NCI-H2107 (cell line): ENCODE measurements at regions not wholly inside any gene's neighbourhood (a gene's known extent, or its start where the extent isn't known, plus 50 kb on each side); places are given as distances from the start of the nearest gene placed in this dataset.

Experiments
- DNase-seq: peaks from one replicate; lab custom pipeline; 2025; lab: John Stamatoyannopoulos, UW

DNA sequence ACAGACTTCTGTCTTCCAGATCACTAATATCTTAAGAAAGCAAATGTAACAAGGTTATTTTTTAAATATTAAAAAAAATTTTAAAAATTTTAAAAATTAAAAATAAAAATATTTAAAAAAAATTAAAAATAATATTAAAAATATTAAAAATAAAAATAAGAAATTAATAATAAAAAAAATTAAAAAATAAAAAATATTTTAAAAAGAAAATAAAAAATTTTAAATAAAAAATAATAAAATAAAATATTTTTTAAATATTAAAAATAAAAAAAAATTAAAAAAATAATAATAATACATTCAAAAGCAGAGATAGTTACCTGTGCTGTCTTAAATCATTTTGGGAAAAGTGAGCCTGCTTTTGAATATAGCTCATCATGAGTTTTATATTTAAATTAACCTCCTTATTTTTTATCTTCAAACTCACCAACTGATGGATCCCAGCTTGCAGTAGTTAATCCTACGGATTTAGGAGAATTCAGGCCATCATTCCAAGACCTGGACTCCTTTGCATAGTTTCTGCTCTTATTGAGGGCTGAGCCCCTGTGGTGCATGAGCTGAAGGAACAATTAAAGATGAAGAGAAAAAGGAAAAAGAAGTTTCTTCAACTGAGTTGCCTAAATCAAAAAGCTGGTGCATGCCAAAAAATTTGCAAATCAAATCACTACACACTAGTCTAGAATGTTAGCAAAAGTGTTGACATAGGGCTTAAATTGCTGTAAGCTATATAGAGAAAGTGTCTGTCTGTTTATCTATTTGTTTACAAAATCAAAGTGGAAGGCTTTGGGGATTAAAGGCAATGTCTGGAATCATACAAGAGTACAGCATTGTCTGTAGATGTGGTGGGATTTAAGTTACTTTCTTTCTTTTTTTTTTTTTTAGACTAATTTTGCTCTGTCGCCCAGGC is 50.5 kb upstream of the ZNF438 start:
- no peak for DNase-seq

GRCh38 chr10:31083765-31084184 is 52.1 kb upstream of the ZNF438 start:
- peak; percentile 3 for DNase-seq

- no peak for DNase-seq
Observed at GRCh38 chr10:31087011-31087410, 55.3 kb upstream of the ZNF438 start.

- no peak for DNase-seq
Observed at GRCh38 chr10:31087851-31088250, 56.2 kb upstream of the ZNF438 start.

GRCh38 chr10:31090894-31091607 is 59.4 kb upstream of the ZNF438 start:
- no peak for DNase-seq

- DNase-seq: no peak
Observed at GRCh38 chr10:31095677-31096560, 64.3 kb upstream of the ZNF438 start.

DNA sequence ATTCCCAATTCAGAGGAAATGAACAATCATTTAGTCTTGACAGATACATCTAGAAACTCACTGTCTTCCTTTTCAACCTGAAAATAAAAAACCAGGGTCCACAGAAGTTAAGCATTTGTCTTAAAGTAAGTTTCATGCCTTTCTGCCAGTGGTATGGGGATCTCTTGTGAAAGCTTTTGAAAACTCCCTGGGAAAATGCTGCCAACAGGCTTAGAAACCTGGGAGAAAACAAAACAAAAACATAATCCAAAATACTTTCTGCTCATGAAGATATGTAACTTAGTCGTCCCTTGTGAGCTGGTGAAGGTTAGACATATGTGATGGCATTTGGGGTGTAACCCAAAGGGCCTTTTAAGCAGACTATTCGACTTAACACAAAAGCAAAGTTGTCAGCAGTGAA is 66.4 kb upstream of the ZNF438 start:
- no peak for DNase-seq

DNA sequence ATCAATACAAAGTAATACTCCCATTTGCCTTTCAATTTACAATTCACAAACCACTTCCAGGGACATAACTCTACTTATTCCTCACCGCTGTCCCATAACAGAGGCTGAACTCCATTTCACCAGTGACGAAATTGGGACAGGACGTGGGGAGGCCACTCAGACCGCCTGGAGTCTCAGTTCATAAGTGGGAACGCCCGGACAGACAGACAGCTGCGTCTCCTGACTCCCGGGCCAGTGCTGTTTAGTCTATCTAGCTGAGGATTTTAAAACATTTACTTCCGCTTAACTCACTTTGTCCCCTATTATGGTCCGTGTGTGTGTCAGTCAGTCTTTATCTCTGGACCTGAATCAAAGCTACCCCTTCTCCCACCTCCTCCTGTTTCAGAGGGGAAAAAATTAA is 67.4 kb upstream of the ZNF438 start:
- DNase-seq: no peak

DNA sequence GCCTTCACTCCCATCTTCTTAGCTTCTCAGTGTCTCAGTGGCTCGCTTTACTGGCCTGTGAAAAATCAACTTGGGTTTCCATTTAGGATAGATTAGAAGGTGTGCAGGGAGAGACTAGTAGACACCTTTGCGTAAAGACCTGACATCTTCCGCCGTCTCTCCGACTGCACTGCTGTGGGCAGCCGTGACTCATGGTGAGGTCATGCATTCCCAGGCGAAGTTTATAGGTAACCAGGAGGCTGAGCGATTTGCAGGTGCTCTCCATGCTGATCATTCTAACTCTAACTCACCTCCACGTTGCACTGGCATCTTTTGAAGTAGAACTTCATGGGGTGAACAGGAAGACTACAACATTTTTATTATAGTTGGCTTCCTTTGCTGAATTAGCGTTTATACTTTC is 68.0 kb upstream of the ZNF438 start:
- DNase-seq: no peak

DNA sequence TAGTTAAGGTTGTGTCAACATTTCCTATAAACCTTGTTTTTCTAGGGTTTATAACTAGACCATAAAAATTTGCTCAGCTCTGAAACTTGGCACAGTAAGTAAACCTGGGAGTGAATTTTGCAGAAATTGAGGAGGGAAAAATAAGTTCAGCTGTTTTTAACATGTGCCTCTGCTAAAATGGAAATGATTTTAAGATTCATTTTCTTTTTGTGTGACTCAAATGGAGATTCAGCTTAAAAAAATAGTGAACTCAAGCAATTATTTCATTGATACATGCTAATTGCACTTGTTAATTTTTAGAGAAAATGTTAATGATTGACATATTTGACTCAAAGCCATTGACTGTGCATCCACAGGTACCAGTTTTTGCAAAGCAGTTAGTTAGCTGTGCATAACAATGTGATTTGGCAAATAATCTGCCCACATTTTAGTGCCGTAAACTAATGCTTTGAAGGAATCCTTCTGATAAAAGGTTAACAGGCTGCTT is 68.5 kb upstream of the ZNF438 start:
- no peak for DNase-seq

GRCh38 chr10:31100662-31101061 is 69.0 kb upstream of the ZNF438 start:
- no peak for DNase-seq

DNA sequence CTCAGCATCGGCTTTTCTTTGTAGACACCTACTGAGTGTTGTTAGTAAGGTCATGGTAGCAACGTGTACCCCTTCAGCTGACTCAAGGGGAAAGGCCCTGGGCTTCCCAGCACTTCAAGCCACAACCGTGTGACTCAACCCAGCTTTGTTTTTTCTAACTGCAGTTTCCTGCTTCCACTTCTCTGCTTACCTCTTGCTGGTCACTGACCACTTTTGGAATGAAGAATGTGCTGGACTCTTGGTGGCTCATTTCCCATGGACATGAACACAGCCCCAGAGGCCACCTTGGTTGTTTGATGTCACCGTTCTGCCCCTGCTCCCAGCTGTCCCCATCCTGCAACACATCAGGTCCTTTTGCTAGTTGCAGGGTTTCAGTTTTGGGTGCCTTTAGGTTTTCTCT is 69.5 kb upstream of the ZNF438 start:
- DNase-seq: no peak

DNA sequence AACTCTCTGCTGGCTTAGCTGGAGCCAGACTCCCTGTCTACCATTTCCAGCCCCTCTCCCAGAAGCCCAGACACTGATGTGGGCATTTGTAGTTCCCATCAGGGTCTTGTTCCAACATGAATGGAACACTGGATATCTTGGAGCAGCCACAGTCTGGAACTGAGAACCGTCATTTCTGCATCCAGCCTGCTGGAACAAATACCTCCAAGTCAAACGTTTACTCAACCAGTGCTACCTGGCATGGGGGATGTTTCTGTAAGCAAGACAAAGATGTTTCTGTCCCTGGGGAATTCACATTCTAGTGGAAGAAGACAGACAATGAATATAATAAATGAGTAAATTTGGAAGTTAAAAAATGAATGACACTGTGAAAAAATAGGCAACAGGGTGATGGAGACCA is 70.8 kb upstream of the ZNF438 start:
- DNase-seq: no peak

GRCh38 chr10:31103112-31103511 is 71.4 kb upstream of the ZNF438 start:
- DNase-seq: no peak

DNA sequence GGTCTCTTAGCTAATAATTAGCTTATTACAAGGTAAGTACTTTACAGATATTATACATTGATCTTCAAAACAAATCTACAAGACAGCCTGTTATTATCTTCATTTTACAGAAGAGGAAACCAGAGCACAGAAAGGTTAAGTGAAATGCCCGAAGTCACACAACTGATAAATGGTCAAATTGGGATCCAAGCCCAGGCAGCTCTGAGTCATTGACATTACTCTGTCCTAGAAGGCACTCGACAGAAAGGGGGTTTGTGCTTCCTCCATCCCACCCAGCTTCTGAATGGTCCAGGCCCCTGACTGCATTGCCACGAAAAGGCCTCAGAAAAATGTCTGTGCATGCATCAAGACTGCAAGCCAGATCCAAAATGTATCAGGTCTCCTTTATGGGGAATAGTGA is 81.3 kb upstream of the ZNF438 start:
- DNase-seq: no peak

DNA sequence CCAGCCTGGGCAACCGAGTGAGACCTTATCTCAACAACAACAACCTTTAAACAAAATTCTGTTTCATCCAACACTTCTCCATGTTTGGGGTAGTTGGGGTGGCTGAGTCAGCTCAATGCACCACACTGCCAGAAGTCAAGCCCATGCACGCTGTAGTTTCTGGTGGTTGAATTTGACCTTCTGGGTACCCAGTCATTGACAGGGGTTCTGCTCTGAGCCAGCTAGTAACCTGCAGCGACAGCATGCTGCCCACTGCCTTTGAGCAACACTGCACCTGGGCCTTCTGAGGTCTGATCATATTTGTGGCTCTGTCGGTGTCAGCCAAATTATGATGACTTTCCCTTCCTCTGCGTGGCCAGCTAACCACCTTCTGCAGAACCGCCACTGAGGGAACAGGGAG is 84.6 kb upstream of the ZNF438 start:
- no peak for DNase-seq

GRCh38 chr10:31118556-31118955 is 86.9 kb upstream of the ZNF438 start:
- DNase-seq: no peak

DNA sequence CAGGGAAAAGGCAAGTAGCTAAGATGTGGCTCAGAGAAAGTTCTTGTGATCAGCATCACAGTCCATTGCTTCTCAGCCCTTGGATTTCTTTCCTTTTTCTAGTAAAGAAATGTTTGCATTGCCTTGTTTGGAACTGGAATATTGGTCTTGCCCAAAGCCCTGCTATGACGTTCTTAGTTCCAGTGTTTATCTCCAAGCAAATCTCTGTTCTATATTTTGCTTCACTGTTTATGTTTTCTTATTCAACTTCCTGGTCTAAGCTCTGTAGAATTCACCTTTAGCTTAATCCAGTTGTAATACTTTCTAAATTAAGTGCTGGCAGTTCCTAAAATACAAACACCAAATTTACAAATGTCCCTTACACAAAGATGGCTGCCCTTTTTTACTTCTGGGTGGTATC is 88.7 kb upstream of the ZNF438 start:
- no peak for DNase-seq

GRCh38 chr10:31120961-31121685 is 89.5 kb upstream of the ZNF438 start:
- DNase-seq: no peak

- DNase-seq: no peak
Observed at GRCh38 chr10:31121757-31122577, 90.3 kb upstream of the ZNF438 start.

DNA sequence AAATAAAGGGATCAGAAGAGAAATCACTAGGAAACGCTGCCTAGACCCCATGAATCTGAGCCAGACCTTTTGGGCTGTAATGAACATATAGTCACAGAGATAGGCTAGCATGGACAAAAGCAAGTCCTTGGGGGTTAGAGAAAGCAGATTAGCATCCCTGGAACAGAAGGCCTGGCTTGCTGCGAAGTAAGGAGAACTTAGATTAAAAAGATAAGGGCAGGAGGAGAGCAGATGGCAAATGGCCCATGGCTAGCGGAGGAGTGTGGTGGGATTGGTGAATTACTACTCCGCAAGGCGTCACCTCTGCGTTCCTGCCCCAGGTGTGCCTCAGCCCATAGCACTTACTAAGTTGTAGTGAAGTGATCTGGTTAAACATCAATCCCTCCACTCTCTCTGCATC is 92.3 kb upstream of the ZNF438 start:
- no peak for DNase-seq
